ENCODE measurements at regions not wholly inside any gene's neighbourhood (a gene's known extent, or its start where the extent isn't known, plus 50 kb on each side); places are given as distances from the start of the nearest gene placed in this dataset.

GRCh38 chr15:96858694-96859093 lies 528.2 kb downstream of the NR2F2 start:
- no peak for TF ChIP-seq CTCF (IDR thresholded peaks at IDR 0.05)
- TF ChIP-seq EP300 (IDR thresholded peaks at IDR 0.05) = no peak
- TF ChIP-seq POLR2A (IDR thresholded peaks at IDR 0.05) = no peak

All from ovary (tissue), 3 donors.